Pons (tissue), 1 donor: ENCODE measurements at regions not wholly inside any gene's neighbourhood (a gene's known extent, or its start where the extent isn't known, plus 50 kb on each side); places are given as distances from the start of the nearest gene placed in this dataset.
"Not testable (repeated sequence)": the region's sequence is repeated elsewhere in the genome, so short reads cannot be mapped to it uniquely, and the experiment has no call there.

Experiments
- DNase-seq: peaks from one replicate; pipeline ENCODE4 v3.0.0-alpha.2; 2016; ENCODE audit warnings: low spot score

DNA sequence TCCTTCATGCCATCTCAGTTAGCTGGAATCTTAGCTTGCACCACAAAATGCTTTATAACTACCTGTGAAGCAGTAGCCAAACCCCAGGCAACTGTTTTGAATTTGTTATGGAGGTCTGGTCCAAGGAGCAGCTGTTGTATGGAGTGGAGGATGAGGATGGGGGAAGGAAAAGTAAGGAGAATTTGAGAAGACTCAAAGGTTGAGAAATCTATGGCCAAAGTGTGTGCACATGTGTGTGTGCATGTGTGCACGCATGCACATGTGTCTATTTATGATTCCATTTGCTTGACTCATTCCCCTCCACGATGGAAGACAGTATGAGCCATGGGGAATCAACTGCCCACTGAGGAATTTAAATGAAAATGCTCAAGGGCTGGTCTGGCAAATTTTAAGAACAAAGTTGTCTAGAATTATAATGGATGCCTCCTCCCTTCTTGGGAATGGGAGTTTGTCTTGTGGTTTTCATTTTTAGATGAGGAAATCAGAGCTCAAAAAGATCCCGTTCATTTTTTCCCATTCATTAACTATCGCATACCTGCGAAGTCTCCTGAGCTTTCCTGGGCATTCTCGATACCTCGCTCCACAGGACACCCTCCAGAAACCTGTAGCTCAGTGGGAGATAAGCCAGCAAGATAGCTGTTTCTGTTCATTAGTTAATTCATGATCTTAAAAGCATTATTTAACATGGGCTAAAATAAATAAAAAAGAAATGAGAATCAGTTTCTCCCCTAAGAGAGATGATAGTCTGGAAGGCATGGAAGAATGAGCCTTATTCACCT is 152.3 kb upstream of the NEDD9 start:
- DNase-seq = no peak

DNA sequence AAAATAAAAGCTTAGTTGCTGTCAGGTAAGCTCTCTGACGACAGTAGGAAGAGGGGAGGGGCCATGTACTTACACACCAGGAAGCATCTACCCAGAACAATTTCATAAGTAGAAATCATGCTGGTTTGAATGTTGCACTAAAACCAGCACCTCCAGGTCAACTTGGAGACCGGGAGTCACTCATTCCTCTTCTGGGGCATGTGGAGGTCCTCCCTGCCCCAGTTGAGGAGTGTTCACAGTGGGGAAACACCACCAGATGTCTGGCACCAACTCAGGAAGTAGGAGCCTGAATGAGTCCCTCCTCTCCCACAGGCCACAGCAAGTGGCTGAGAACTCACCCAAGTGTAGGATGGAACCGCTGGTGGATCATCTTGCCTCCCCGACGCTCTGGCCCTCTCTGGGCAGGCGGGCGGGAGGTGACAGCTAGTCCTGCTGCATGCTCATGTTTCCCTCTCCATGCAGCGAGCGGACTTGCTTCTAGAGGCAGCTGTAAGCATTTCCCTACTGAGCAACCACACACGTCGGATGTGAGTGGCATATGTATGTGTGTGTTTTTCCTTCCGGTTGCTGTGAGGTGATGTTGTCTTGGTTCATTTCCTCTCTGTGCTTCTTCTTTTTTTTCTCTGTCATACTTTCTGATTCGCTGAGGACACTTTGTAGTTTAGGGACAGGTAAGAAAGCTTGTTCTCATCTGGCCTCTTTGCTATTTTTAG is 149.5 kb upstream of the NEDD9 start:
- peak; percentile 50 for DNase-seq

- DNase-seq = no peak
These were observed 148.7 kb upstream of the NEDD9 start for GRCh38 chr6:11380969-11381744.

DNA sequence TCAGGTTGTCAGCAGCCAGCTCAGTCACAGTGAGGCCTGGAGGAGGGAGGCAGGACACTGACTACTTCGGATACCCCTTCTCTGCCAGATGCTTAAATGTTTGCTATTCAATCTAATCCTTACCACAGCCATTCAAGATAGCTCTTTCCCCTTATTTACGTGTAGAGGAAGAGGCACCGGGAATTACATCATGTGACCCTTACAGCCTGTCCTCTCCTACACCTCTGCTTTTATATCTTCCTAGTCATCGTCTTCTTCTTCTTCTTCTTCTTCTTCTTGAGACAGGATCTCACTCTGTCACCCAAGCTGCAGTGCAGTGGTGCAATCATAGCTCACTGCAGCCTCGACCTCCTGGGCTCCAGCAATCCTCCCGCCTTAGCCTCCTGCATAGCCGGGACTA is 148.1 kb upstream of the NEDD9 start:
- DNase-seq = no peak

- DNase-seq = no peak
These were observed 147.3 kb upstream of the NEDD9 start for GRCh38 chr6:11379805-11380204.

- DNase-seq = no peak
These were observed 146.2 kb upstream of the NEDD9 start for GRCh38 chr6:11378639-11379038.

DNA sequence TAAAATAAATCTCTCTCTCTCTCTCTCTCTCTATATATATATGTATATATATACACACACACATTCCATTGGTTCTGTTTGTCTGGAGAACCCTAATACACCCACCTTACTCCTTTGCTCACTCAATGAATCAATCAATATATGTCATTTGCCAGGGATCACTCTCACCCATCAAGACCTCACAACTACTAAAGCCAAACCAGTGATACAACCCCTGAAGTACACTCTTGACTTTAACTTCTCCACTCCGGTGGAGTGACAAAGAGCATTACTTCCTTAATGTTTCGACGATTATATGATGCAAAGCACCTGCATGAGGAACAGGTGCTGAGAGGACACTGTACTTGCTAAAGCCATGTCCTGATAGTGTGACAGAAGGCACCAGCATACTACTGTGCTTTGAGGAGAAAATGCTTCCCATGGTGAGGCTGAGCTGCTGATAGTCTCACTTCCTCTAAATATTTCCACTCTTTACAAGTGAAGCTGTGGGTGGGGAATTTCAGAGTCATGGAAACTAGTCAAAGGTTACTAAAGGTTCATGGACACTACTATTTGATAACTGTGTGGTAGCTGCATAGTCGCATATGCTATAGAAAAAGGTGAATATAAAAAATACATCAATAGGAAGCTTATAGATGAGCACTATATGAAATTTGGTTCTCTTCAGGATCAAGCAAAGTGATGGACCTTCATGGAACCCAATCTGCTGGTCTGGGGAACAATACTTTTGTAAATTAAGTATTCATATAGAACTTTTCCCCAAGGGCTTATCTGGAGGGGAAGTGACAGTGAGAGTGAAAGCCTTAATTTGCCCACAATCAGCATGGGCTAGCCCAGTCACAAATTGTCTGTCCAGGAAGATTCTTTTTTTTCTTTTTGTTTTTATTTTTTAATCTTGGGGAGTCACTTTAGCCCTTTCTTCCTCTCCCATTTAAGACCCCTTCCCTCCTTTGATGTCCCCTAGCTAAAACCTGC is 141.9 kb upstream of the NEDD9 start:
- peak; percentile 78 for DNase-seq

- no peak for DNase-seq
These were observed 140.7 kb upstream of the NEDD9 start for GRCh38 chr6:11373208-11373607.

DNA sequence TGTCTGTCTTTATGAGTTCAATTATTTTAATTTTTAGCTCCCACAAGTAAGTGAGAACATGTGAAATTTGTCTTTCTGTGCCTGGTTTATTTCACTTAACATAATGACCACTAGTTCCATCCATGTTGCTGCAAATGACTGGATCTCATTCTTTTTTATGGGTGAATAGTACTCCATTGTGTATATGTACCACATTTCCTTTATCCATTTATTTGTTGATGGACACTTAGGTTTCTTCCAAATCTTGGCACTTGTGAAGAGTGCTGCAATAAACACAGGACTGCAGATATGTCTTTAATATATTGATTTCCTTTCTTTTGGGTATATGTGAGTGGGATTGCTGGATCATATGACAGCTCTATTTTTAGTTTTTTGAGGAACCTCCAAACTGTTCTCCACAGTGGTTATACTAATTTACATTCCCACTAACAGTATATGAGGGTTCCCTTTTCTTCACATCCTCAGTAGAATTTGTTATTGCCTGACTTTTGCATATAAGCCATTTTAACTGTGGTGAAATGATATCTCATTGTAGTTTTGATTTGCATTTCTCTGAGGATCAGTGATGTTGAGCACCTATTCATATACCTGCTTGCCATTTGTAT is 139.8 kb upstream of the NEDD9 start:
- DNase-seq = not testable (repeated sequence)

GRCh38 chr6:11370191-11371018 is 137.9 kb upstream of the NEDD9 start:
- peak; percentile 46 for DNase-seq

DNA sequence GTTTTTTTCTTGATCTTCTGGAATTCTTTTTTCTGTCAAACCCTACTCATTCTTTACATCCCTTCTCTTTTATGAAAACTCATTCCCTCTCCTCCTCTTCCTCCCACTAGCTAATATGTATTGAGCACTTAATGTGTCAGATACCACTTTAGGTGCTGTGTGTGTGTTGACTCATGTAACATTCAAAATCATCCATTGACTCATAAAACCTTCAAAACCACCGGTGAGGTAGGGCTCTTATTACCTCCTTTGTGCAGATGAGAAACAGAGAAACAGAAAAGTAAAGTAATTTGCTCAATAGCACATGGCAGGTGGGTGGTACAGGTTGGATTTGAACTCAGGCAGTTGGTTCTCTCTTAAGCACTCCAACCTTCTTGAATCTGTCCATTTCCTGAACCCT is 136.3 kb upstream of the NEDD9 start:
- no peak for DNase-seq

- no peak for DNase-seq
These were observed 135.8 kb upstream of the NEDD9 start for GRCh38 chr6:11368264-11368663.

- no peak for DNase-seq
These were observed 135.3 kb upstream of the NEDD9 start for GRCh38 chr6:11367638-11368199.

GRCh38 chr6:11366934-11367637 is 134.6 kb upstream of the NEDD9 start:
- no peak for DNase-seq

- no peak for DNase-seq
These were observed 133.9 kb upstream of the NEDD9 start for GRCh38 chr6:11366183-11366933.

- no peak for DNase-seq
These were observed 132.5 kb upstream of the NEDD9 start for GRCh38 chr6:11364971-11365397.

- DNase-seq = no peak
These were observed 131.6 kb upstream of the NEDD9 start for GRCh38 chr6:11363881-11364576.

- no peak for DNase-seq
These were observed 130.1 kb upstream of the NEDD9 start for GRCh38 chr6:11362564-11362963.
